ENCODE measurements at regions not wholly inside any gene's neighbourhood (a gene's known extent, or its start where the extent isn't known, plus 50 kb on each side); places are given as distances from the start of the nearest gene placed in this dataset.

DNA sequence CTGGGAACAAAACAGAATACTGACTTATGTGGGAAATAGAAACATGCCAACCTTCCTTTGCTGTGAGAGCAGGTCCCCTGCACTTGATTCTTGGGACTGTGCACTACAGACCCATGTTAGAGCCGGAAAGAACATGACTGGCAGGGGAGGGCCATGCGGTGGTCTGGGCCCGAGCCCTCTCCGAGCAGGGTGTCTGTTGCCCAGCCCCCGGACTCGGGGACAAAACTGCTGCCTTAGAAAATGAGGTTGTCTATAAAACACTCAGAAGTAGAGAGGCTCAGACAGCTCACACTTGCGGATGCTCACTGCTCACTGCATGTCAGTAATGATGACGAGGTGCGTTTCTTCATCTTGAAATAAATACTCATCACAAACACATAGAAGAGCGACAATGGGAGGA lies 270.7 kb upstream of the HDAC4 start:
- no peak for TF ChIP-seq EZH2 (IDR thresholded peaks at IDR 0.05; ENCODE audit: low read length, missing control alignments)
- TF ChIP-seq, protein P1, sequence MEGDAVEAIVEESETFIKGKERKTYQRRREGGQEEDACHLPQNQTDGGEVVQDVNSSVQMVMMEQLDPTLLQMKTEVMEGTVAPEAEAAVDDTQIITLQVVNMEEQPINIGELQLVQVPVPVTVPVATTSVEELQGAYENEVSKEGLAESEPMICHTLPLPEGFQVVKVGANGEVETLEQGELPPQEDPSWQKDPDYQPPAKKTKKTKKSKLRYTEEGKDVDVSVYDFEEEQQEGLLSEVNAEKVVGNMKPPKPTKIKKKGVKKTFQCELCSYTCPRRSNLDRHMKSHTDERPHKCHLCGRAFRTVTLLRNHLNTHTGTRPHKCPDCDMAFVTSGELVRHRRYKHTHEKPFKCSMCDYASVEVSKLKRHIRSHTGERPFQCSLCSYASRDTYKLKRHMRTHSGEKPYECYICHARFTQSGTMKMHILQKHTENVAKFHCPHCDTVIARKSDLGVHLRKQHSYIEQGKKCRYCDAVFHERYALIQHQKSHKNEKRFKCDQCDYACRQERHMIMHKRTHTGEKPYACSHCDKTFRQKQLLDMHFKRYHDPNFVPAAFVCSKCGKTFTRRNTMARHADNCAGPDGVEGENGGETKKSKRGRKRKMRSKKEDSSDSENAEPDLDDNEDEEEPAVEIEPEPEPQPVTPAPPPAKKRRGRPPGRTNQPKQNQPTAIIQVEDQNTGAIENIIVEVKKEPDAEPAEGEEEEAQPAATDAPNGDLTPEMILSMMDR (conservative IDR thresholded peaks at IDR 0.05 in 1 of 2, IDR thresholded peaks at IDR 0.05 in 1 of 2; ENCODE audit: low read depth in 1 of 2, low read length in 2 of 2) = no peak
- Histone ChIP-seq H3K9me3 (ENCODE audit: control insufficient read depth, insufficient read depth, low read depth, low read length) (no peaks in the 10 kb centered on the region), H3K36me3 (ENCODE audit: control insufficient read depth, insufficient read depth, low read length) (no peaks in the 10 kb centered on the region), H3K27ac (ENCODE audit: insufficient read depth, low read length) (no peak overlapping the region), H3K4me2 (ENCODE audit: extremely low read depth, insufficient read depth, low read length) (no peak overlapping the region), H4K20me1 (ENCODE audit: control insufficient read depth, extremely low read depth, insufficient read depth, low read length) (no peaks in the 10 kb centered on the region), H2AFZ (ENCODE audit: low read length) (no peak overlapping the region), H3K79me2 (ENCODE audit: control insufficient read depth, insufficient read depth, low read length) (no peaks in the 10 kb centered on the region), H3K4me3 (replicated peaks in 1 of 4; ENCODE audit: control extremely low read depth in 1 of 4, insufficient read depth in 1 of 4, low read depth in 3 of 4, low read length in 4 of 4) (no peak overlapping the region), H3K9ac (ENCODE audit: insufficient read depth, low read length) (no peak overlapping the region), H3K4me1 (ENCODE audit: control insufficient read depth, extremely low read depth, insufficient read depth, low read length) (no peaks in the 10 kb centered on the region), H3K27me3 (ENCODE audit: control insufficient read depth, insufficient read depth, low read length) (no peaks in the 10 kb centered on the region)
- DNase-seq (ENCODE audit: low read depth in 2 of 2) = no peak

DNA sequence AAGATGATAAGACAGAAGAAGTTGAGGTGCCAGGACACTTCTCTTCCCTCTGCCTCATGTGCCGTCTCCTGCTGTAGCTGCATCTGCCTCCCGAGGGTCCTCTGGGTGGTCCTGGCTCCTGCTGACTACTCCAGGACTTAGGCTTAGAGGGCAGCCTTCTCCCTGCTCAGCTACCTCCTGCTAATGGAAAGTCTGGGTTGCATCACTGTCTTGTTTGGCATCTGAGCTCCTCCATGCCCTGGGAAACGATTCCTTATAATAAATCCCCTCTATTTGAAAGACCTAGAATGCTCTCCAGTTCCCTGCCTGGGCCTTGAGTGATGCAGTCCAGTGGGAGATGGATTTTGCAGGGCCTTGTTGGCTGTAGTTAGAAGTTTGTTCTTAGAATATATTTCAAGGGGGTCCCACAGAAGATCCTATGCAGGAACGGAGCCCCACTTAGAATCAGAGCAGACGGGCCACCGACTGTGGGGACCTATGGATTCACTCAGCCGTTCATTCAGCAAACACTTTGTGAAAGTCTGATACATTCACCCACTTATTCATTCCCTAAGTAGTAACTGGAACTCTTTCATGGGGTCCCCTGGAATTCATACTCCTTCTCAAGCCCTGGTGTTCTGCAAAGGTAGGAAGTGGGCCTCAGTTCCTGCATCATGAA lies 269.8 kb upstream of the HDAC4 start:
- Histone ChIP-seq H3K4me1 (ENCODE audit: control insufficient read depth, extremely low read depth, insufficient read depth, low read length) (no peaks in the 10 kb centered on the region), H3K36me3 (ENCODE audit: control insufficient read depth, insufficient read depth, low read length) (no peaks in the 10 kb centered on the region), H2AFZ (ENCODE audit: low read length) (no peak overlapping the region), H3K9ac (ENCODE audit: insufficient read depth, low read length) (no peak overlapping the region), H3K27me3 (ENCODE audit: control insufficient read depth, insufficient read depth, low read length) (no peaks in the 10 kb centered on the region), H3K9me3 (ENCODE audit: control insufficient read depth, insufficient read depth, low read depth, low read length) (no peaks in the 10 kb centered on the region), H3K4me3 (replicated peaks in 1 of 4; ENCODE audit: control extremely low read depth in 1 of 4, insufficient read depth in 1 of 4, low read depth in 3 of 4, low read length in 4 of 4) (no peak overlapping the region), H3K4me2 (ENCODE audit: extremely low read depth, insufficient read depth, low read length) (no peak overlapping the region), H4K20me1 (ENCODE audit: control insufficient read depth, extremely low read depth, insufficient read depth, low read length) (no peaks in the 10 kb centered on the region), H3K27ac (ENCODE audit: insufficient read depth, low read length) (no peak overlapping the region), H3K79me2 (ENCODE audit: control insufficient read depth, insufficient read depth, low read length) (no peaks in the 10 kb centered on the region)
- DNase-seq (ENCODE audit: low read depth in 2 of 2) = no peak
- TF ChIP-seq, protein P1 (conservative IDR thresholded peaks at IDR 0.05 in 1 of 2, IDR thresholded peaks at IDR 0.05 in 1 of 2; ENCODE audit: low read depth in 1 of 2, low read length in 2 of 2) = no peak
- TF ChIP-seq EZH2 (IDR thresholded peaks at IDR 0.05; ENCODE audit: low read length, missing control alignments) = no peak

DNA sequence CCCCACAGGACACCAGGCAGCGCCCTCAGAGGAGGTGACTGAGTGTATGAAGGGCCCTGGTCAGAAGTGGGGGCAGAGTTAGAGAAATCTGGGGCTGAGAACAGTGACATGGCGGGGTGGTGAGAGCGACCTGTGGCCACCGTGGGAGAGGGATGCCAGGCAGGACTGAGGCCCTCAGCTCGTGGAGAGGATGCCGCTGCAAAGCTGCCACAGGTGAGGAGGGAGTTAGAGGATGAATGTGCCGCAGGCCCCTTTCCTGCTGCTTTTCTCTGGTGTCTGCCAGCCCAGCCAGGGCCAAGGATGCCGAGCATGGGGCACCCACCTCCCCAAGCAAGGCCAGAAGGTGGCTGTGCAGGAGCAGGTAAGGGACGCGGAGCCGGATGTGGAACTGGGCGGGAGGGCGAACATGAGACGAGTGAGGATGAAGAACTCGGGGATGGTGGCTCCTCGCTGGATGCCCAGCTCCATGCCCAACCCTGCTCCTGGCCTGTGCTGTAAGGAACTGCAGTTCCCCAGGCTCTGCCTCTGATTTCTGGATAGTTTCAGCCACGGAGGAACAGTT lies 269.2 kb upstream of the HDAC4 start:
- Histone ChIP-seq H3K4me3 (replicated peaks in 1 of 4; ENCODE audit: control extremely low read depth in 1 of 4, insufficient read depth in 1 of 4, low read depth in 3 of 4, low read length in 4 of 4) (no peak overlapping the region), H3K9ac (ENCODE audit: insufficient read depth, low read length) (no peak overlapping the region), H3K4me1 (ENCODE audit: control insufficient read depth, extremely low read depth, insufficient read depth, low read length) (no peaks in the 10 kb centered on the region), H3K36me3 (ENCODE audit: control insufficient read depth, insufficient read depth, low read length) (no peaks in the 10 kb centered on the region), H2AFZ (ENCODE audit: low read length) (no peak overlapping the region), H3K79me2 (ENCODE audit: control insufficient read depth, insufficient read depth, low read length) (no peaks in the 10 kb centered on the region), H3K27ac (ENCODE audit: insufficient read depth, low read length) (no peak overlapping the region), H3K9me3 (ENCODE audit: control insufficient read depth, insufficient read depth, low read depth, low read length) (no peaks in the 10 kb centered on the region), H3K4me2 (ENCODE audit: extremely low read depth, insufficient read depth, low read length) (no peak overlapping the region), H3K27me3 (ENCODE audit: control insufficient read depth, insufficient read depth, low read length) (no peaks in the 10 kb centered on the region), H4K20me1 (ENCODE audit: control insufficient read depth, extremely low read depth, insufficient read depth, low read length) (no peaks in the 10 kb centered on the region)
- TF ChIP-seq EZH2 (IDR thresholded peaks at IDR 0.05; ENCODE audit: low read length, missing control alignments) = no peak
- TF ChIP-seq, protein P1 (conservative IDR thresholded peaks at IDR 0.05 in 1 of 2, IDR thresholded peaks at IDR 0.05 in 1 of 2; ENCODE audit: low read depth in 1 of 2, low read length in 2 of 2) = no peak
- DNase-seq (ENCODE audit: low read depth in 2 of 2) = no peak
